Right atrium auricular region (tissue), 2 donors: ENCODE measurements at regions not wholly inside any gene's neighbourhood (a gene's known extent, or its start where the extent isn't known, plus 50 kb on each side); places are given as distances from the start of the nearest gene placed in this dataset.
"Not testable (repeated sequence)": the region's sequence is repeated elsewhere in the genome, so short reads cannot be mapped to it uniquely, and the experiment has no call there.

Experiments
- DNase-seq: peaks from one replicate; pipeline ENCODE4 v3.0.0-alpha.2; 2019; ENCODE audit warnings: low spot score
- H3K27ac ChIP-seq, 2 donors: fragments of 200-600 bp; sonication (generic); 1 replicate in 1 of 2; 2 replicates in 1 of 2; pipeline ENCODE4 v1.5.1; 2016 to 2019
- H3K27me3 ChIP-seq, 2 donors: fragments of 200-600 bp; sonication (generic); one replicate each; pipeline versions ENCODE4 v1.5.1 to v1.6.0; 2017 to 2019
- H3K36me3 ChIP-seq: fragments of 200-600 bp; sonication (generic); one replicate; pipeline ENCODE4 v1.5.1; 2016
- H3K4me1 ChIP-seq, 2 donors: fragments of 200-600 bp; sonication (generic); one replicate each; pipeline versions ENCODE4 v1.5.1 to v1.6.0; 2017 to 2019
- H3K4me3 ChIP-seq, 2 donors: fragments of 200-600 bp; sonication (generic); 1 replicate in 1 of 2; 2 replicates in 1 of 2; pipeline ENCODE4 v1.5.1; 2017 to 2019; ENCODE audit warnings: mild to moderate bottlenecking in 1 of 2, moderate library complexity in 1 of 2
- H3K9me3 ChIP-seq, 2 donors: fragments of 200-600 bp; sonication (generic); one replicate each; pipeline ENCODE4 v1.5.1; 2019
- CTCF ChIP-seq, 2 donors: fragments of 200-600 bp; sonication (generic); IDR thresholded peaks; one replicate each; pipeline ENCODE4 v1.5.1; 2019; ENCODE audit warnings: antibody characterized with exemption in 2 of 2

- no peaks in the 10 kb centered on the region for H3K36me3 ChIP-seq
- H3K4me1 ChIP-seq = no peaks in the 10 kb centered on the region
- H3K4me3 ChIP-seq = no peak overlapping the region
- no peak for TF ChIP-seq CTCF (IDR thresholded peaks at IDR 0.05)
- DNase-seq = no peak
- H3K27me3 ChIP-seq = no peaks in the 10 kb centered on the region
- no peak overlapping the region for H3K27ac ChIP-seq
- H3K9me3 ChIP-seq = no peaks in the 10 kb centered on the region
Measured at GRCh38 chr11:34806875-34807274, 109.3 kb downstream of the APIP start.

- no peaks in the 10 kb centered on the region for H3K36me3 ChIP-seq
- H3K4me1 ChIP-seq = no peaks in the 10 kb centered on the region
- H3K27me3 ChIP-seq = no peaks in the 10 kb centered on the region
- DNase-seq = no peak
- H3K9me3 ChIP-seq = no peaks in the 10 kb centered on the region
- no peak overlapping the region for H3K27ac ChIP-seq
- TF ChIP-seq CTCF (IDR thresholded peaks at IDR 0.05) = no peak
- H3K4me3 ChIP-seq = no peak overlapping the region
Measured at GRCh38 chr11:34805937-34806336, 110.2 kb downstream of the APIP start.

GRCh38 chr11:34799848-34800247 lies 116.3 kb downstream of the APIP start:
- Histone ChIP-seq H3K4me1 (no peaks in the 10 kb centered on the region), H3K27ac (no peak overlapping the region), H3K4me3 (no peak overlapping the region), H3K27me3 (no peaks in the 10 kb centered on the region), H3K9me3 (no peaks in the 10 kb centered on the region), H3K36me3 (no peaks in the 10 kb centered on the region)
- TF ChIP-seq CTCF (IDR thresholded peaks at IDR 0.05) = no peak
- no peak for DNase-seq

- H3K27me3 ChIP-seq = no peaks in the 10 kb centered on the region
- no peak for DNase-seq
- H3K9me3 ChIP-seq = no peaks in the 10 kb centered on the region
- no peak for TF ChIP-seq CTCF (IDR thresholded peaks at IDR 0.05)
- H3K27ac ChIP-seq = no peak overlapping the region
- H3K4me1 ChIP-seq = no peaks in the 10 kb centered on the region
- no peak overlapping the region for H3K4me3 ChIP-seq
- H3K36me3 ChIP-seq = no peaks in the 10 kb centered on the region
Measured at GRCh38 chr11:34798985-34799384, 117.2 kb downstream of the APIP start.

GRCh38 chr11:34797497-34797896 lies 118.7 kb downstream of the APIP start:
- not testable (repeated sequence) for H3K4me1 ChIP-seq, H3K36me3 ChIP-seq, H3K27ac ChIP-seq, H3K27me3 ChIP-seq, H3K4me3 ChIP-seq, DNase-seq, H3K9me3 ChIP-seq

- no peak for DNase-seq
- no peak for TF ChIP-seq CTCF (IDR thresholded peaks at IDR 0.05)
Measured at GRCh38 chr11:34795641-34796040, 120.5 kb downstream of the APIP start.

More at GRCh38 chr11:34795641-34796040, 120.5 kb downstream of the APIP start:
- H3K9me3 ChIP-seq = no peaks in the 10 kb centered on the region
- no peak overlapping the region for H3K27ac ChIP-seq
- H3K36me3 ChIP-seq = no peaks in the 10 kb centered on the region
- H3K4me1 ChIP-seq = peaks cover 0 to 5% of the 10 kb centered on the region in 2 donors
- H3K4me3 ChIP-seq = no peak overlapping the region
- H3K27me3 ChIP-seq = no peaks in the 10 kb centered on the region
